ENCODE measurements at regions not wholly inside any gene's neighbourhood (a gene's known extent, or its start where the extent isn't known, plus 50 kb on each side); places are given as distances from the start of the nearest gene placed in this dataset.

GRCh38 chr13:106344342-106344741 lies 191.1 kb downstream of the EFNB2 start:
- Histone ChIP-seq H3K27me3 (ENCODE audit: control insufficient read depth, insufficient read depth, low read length) (peaks cover 17% of the 10 kb centered on the region), H3K27ac (ENCODE audit: low read depth, low read length) (no peak overlapping the region), H3K4me1 (ENCODE audit: control insufficient read depth, insufficient read depth, low read length) (peaks cover 6% of the 10 kb centered on the region), H3K4me3 (ENCODE audit: low read depth, low read length) (no peak overlapping the region), H3K9me3 (ENCODE audit: control insufficient read depth, insufficient read depth, low read length) (peaks cover 5% of the 10 kb centered on the region), H3K36me3 (ENCODE audit: control insufficient read depth, insufficient read depth, low read length) (no peaks in the 10 kb centered on the region)
- no CpG with 5 or more reads among the region's 2 CpGs for WGBS (ENCODE audit: insufficient coverage)
- DNase-seq (ENCODE audit: low read depth in 4 of 6, low spot score in 6 of 6) = no peak

- Histone ChIP-seq H3K4me1 (ENCODE audit: control insufficient read depth, insufficient read depth, low read length) (peaks cover under 1% of the 10 kb centered on the region), H3K27me3 (ENCODE audit: control insufficient read depth, insufficient read depth, low read length) (peaks cover 12% of the 10 kb centered on the region), H3K27ac (ENCODE audit: low read depth, low read length) (no peak overlapping the region), H3K4me3 (ENCODE audit: low read depth, low read length) (no peak overlapping the region), H3K9me3 (ENCODE audit: control insufficient read depth, insufficient read depth, low read length) (peaks cover 6% of the 10 kb centered on the region), H3K36me3 (ENCODE audit: control insufficient read depth, insufficient read depth, low read length) (no peaks in the 10 kb centered on the region)
- 20% methylated on average over 1 of the region's 3 CpGs for WGBS (ENCODE audit: insufficient coverage)
- DNase-seq (ENCODE audit: low read depth in 4 of 6, low spot score in 6 of 6) = no peak
These were observed 191.6 kb downstream of the EFNB2 start for GRCh38 chr13:106343836-106344235.

GRCh38 chr13:106340249-106340648 lies 195.2 kb downstream of the EFNB2 start:
- Histone ChIP-seq H3K4me1 (ENCODE audit: control insufficient read depth, insufficient read depth, low read length) (no peaks in the 10 kb centered on the region), H3K27ac (ENCODE audit: low read depth, low read length) (no peak overlapping the region), H3K4me3 (ENCODE audit: low read depth, low read length) (no peak overlapping the region), H3K36me3 (ENCODE audit: control insufficient read depth, insufficient read depth, low read length) (no peaks in the 10 kb centered on the region), H3K27me3 (ENCODE audit: control insufficient read depth, insufficient read depth, low read length) (no peaks in the 10 kb centered on the region), H3K9me3 (ENCODE audit: control insufficient read depth, insufficient read depth, low read length) (peaks cover 6% of the 10 kb centered on the region)
- WGBS (ENCODE audit: insufficient coverage) = no CpG with 5 or more reads among the region's 2 CpGs
- no peak for DNase-seq (ENCODE audit: low read depth in 4 of 6, low spot score in 6 of 6)

- 88% methylated on average over 4 of the region's 7 CpGs for WGBS (ENCODE audit: insufficient coverage)
- H3K4me1 ChIP-seq (ENCODE audit: control insufficient read depth, insufficient read depth, low read length) = no peaks in the 10 kb centered on the region
- H3K27me3 ChIP-seq (ENCODE audit: control insufficient read depth, insufficient read depth, low read length) = no peaks in the 10 kb centered on the region
- H3K36me3 ChIP-seq (ENCODE audit: control insufficient read depth, insufficient read depth, low read length) = no peaks in the 10 kb centered on the region
- no peak for DNase-seq (ENCODE audit: low read depth in 4 of 6, low spot score in 6 of 6)
- no peak overlapping the region for H3K4me3 ChIP-seq (ENCODE audit: low read depth, low read length)
- H3K9me3 ChIP-seq (ENCODE audit: control insufficient read depth, insufficient read depth, low read length) = peaks cover 6% of the 10 kb centered on the region
- H3K27ac ChIP-seq (ENCODE audit: low read depth, low read length) = no peak overlapping the region
These were observed 198.2 kb downstream of the EFNB2 start for GRCh38 chr13:106337096-106337850.

- H3K27ac ChIP-seq (ENCODE audit: low read depth, low read length) = no peak overlapping the region
- no peak for DNase-seq (ENCODE audit: low read depth in 4 of 6, low spot score in 6 of 6)
- no peaks in the 10 kb centered on the region for H3K27me3 ChIP-seq (ENCODE audit: control insufficient read depth, insufficient read depth, low read length)
- no peaks in the 10 kb centered on the region for H3K4me1 ChIP-seq (ENCODE audit: control insufficient read depth, insufficient read depth, low read length)
- no peaks in the 10 kb centered on the region for H3K36me3 ChIP-seq (ENCODE audit: control insufficient read depth, insufficient read depth, low read length)
- peaks cover 6% of the 10 kb centered on the region for H3K9me3 ChIP-seq (ENCODE audit: control insufficient read depth, insufficient read depth, low read length)
- WGBS (ENCODE audit: insufficient coverage) = 100% methylated on average over 1 of the region's 7 CpGs
- no peak overlapping the region for H3K4me3 ChIP-seq (ENCODE audit: low read depth, low read length)
These were observed 198.8 kb downstream of the EFNB2 start for GRCh38 chr13:106336668-106337067.

- 30% methylated on average over 2 of the region's 4 CpGs for WGBS (ENCODE audit: insufficient coverage)
- no peak overlapping the region for H3K27ac ChIP-seq (ENCODE audit: low read depth, low read length)
These were observed 202.8 kb downstream of the EFNB2 start for GRCh38 chr13:106332621-106333020.

GRCh38 chr13:106331116-106331515 lies 204.3 kb downstream of the EFNB2 start:
- Histone ChIP-seq H3K36me3 (ENCODE audit: control insufficient read depth, insufficient read depth, low read length) (no peaks in the 10 kb centered on the region), H3K9me3 (ENCODE audit: control insufficient read depth, insufficient read depth, low read length) (no peaks in the 10 kb centered on the region), H3K27ac (ENCODE audit: low read depth, low read length) (no peak overlapping the region), H3K4me1 (ENCODE audit: control insufficient read depth, insufficient read depth, low read length) (no peaks in the 10 kb centered on the region), H3K27me3 (ENCODE audit: control insufficient read depth, insufficient read depth, low read length) (no peaks in the 10 kb centered on the region), H3K4me3 (ENCODE audit: low read depth, low read length) (no peak overlapping the region)
- no peak for DNase-seq (ENCODE audit: low read depth in 4 of 6, low spot score in 6 of 6)
- WGBS (ENCODE audit: insufficient coverage) = 87% methylated on average over 4 of the region's 4 CpGs

More at GRCh38 chr13:106332621-106333020, 202.8 kb downstream of the EFNB2 start:
- DNase-seq (ENCODE audit: low read depth in 4 of 6, low spot score in 6 of 6) = peak in 2 of 6 donors; percentile 20 to 53
- Histone ChIP-seq H3K27me3 (ENCODE audit: control insufficient read depth, insufficient read depth, low read length) (no peaks in the 10 kb centered on the region), H3K4me1 (ENCODE audit: control insufficient read depth, insufficient read depth, low read length) (no peaks in the 10 kb centered on the region), H3K36me3 (ENCODE audit: control insufficient read depth, insufficient read depth, low read length) (no peaks in the 10 kb centered on the region), H3K4me3 (ENCODE audit: low read depth, low read length) (no peak overlapping the region), H3K9me3 (ENCODE audit: control insufficient read depth, insufficient read depth, low read length) (no peaks in the 10 kb centered on the region)

- no peaks in the 10 kb centered on the region for H3K27me3 ChIP-seq (ENCODE audit: control insufficient read depth, insufficient read depth, low read length)
- 71% methylated on average over 4 of the region's 5 CpGs for WGBS (ENCODE audit: insufficient coverage)
- no peak overlapping the region for H3K27ac ChIP-seq (ENCODE audit: low read depth, low read length)
- no peaks in the 10 kb centered on the region for H3K4me1 ChIP-seq (ENCODE audit: control insufficient read depth, insufficient read depth, low read length)
- H3K36me3 ChIP-seq (ENCODE audit: control insufficient read depth, insufficient read depth, low read length) = no peaks in the 10 kb centered on the region
- no peak overlapping the region for H3K4me3 ChIP-seq (ENCODE audit: low read depth, low read length)
- H3K9me3 ChIP-seq (ENCODE audit: control insufficient read depth, insufficient read depth, low read length) = no peaks in the 10 kb centered on the region
- no peak for DNase-seq (ENCODE audit: low read depth in 4 of 6, low spot score in 6 of 6)
These were observed 205.5 kb downstream of the EFNB2 start for GRCh38 chr13:106329941-106330340.

GRCh38 chr13:106326751-106327150 lies 208.7 kb downstream of the EFNB2 start:
- no peaks in the 10 kb centered on the region for H3K36me3 ChIP-seq (ENCODE audit: control insufficient read depth, insufficient read depth, low read length)
- no peak overlapping the region for H3K27ac ChIP-seq (ENCODE audit: low read depth, low read length)
- no peaks in the 10 kb centered on the region for H3K27me3 ChIP-seq (ENCODE audit: control insufficient read depth, insufficient read depth, low read length)
- no peak for DNase-seq (ENCODE audit: low read depth in 4 of 6, low spot score in 6 of 6)
- no peaks in the 10 kb centered on the region for H3K4me1 ChIP-seq (ENCODE audit: control insufficient read depth, insufficient read depth, low read length)
- no CpG with 5 or more reads among the region's 4 CpGs for WGBS (ENCODE audit: insufficient coverage)
- no peak overlapping the region for H3K4me3 ChIP-seq (ENCODE audit: low read depth, low read length)
- peaks cover 6% of the 10 kb centered on the region for H3K9me3 ChIP-seq (ENCODE audit: control insufficient read depth, insufficient read depth, low read length)

- Histone ChIP-seq H3K9me3 (ENCODE audit: control insufficient read depth, insufficient read depth, low read length) (peaks cover 6% of the 10 kb centered on the region), H3K4me3 (ENCODE audit: low read depth, low read length) (no peak overlapping the region), H3K4me1 (ENCODE audit: control insufficient read depth, insufficient read depth, low read length) (no peaks in the 10 kb centered on the region), H3K27ac (ENCODE audit: low read depth, low read length) (no peak overlapping the region), H3K36me3 (ENCODE audit: control insufficient read depth, insufficient read depth, low read length) (no peaks in the 10 kb centered on the region), H3K27me3 (ENCODE audit: control insufficient read depth, insufficient read depth, low read length) (no peaks in the 10 kb centered on the region)
- DNase-seq (ENCODE audit: low read depth in 4 of 6, low spot score in 6 of 6) = no peak
- WGBS (ENCODE audit: insufficient coverage) = 34% methylated on average over 3 of the region's 5 CpGs
These were observed 211.0 kb downstream of the EFNB2 start for GRCh38 chr13:106324444-106324843.
